ENCODE measurements at regions not wholly inside any gene's neighbourhood (a gene's known extent, or its start where the extent isn't known, plus 50 kb on each side); places are given as distances from the start of the nearest gene placed in this dataset.
"Not testable (repeated sequence)": the region's sequence is repeated elsewhere in the genome, so short reads cannot be mapped to it uniquely, and the experiment has no call there.

DNA sequence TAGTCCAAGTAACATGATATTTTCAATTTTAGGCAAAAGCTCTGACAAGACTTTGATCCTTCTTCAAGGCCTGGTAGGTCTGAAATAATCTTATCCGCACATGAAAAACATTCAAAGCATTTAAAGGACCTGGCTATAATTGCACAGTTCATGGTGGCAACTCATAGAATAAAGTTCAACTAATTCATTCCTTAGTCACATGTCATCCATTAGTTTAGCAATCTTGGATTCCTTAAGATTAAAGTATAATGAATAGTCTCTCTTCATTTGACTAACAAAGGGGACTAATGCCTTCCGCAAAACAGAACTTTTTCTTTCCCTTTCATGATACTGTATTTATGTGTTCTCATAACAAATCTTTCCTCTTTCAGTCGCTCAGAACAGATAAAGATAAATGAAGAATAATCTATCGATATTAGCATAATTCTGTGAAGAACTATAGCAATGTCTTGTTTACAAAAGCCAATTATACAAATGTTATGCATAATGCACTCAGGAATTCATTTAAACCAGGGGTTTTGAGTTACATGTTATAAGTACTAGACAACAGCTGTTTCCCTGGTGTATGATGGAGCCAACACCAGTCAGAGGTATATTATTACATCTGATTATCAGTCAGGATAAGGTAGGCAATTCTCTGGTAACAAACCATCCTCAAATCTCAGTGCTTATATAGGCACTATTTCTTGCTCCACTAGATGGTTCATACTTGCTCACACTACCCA, 172.5 kb downstream of the POTEB3 start:
- no peaks in the 10 kb centered on the region for H3K36me3 ChIP-seq (replicated peaks in 1 of 2; ENCODE audit: insufficient read depth in 1 of 2, low read depth in 2 of 2)
- ATAC-seq = no peak
- WGBS, 2 donors = 76 to 77% methylated on average over 4 of the region's 4 CpGs
- no peaks in the 10 kb centered on the region for H3K9me3 ChIP-seq
- no peak for DNase-seq
- no peaks in the 10 kb centered on the region for H3K4me1 ChIP-seq
- H3K27me3 ChIP-seq = no peaks in the 10 kb centered on the region
- H3K4me3 ChIP-seq = no peak overlapping the region
- intact Hi-C loops (cut with DNase I) = no loop called here
- TF ChIP-seq, protein P1, sequence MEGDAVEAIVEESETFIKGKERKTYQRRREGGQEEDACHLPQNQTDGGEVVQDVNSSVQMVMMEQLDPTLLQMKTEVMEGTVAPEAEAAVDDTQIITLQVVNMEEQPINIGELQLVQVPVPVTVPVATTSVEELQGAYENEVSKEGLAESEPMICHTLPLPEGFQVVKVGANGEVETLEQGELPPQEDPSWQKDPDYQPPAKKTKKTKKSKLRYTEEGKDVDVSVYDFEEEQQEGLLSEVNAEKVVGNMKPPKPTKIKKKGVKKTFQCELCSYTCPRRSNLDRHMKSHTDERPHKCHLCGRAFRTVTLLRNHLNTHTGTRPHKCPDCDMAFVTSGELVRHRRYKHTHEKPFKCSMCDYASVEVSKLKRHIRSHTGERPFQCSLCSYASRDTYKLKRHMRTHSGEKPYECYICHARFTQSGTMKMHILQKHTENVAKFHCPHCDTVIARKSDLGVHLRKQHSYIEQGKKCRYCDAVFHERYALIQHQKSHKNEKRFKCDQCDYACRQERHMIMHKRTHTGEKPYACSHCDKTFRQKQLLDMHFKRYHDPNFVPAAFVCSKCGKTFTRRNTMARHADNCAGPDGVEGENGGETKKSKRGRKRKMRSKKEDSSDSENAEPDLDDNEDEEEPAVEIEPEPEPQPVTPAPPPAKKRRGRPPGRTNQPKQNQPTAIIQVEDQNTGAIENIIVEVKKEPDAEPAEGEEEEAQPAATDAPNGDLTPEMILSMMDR (IDR thresholded peaks at IDR 0.05) = no peak
- no peak for TF ChIP-seq POLR2A (IDR thresholded peaks at IDR 0.05)
- no peak overlapping the region for H3K27ac ChIP-seq

GRCh38 chr15:21267226-21267625, 173.1 kb downstream of the POTEB3 start:
- no peak for DNase-seq
- no peak for TF ChIP-seq POLR2A (IDR thresholded peaks at IDR 0.05)
- TF ChIP-seq, protein P1 (IDR thresholded peaks at IDR 0.05) = no peak
- WGBS, 2 donors = 17 to 19% methylated on average over 2 of the region's 2 CpGs
- intact Hi-C loops (cut with DNase I) = no loop called here
- no peak overlapping the region for H3K4me3 ChIP-seq
- no peaks in the 10 kb centered on the region for H3K36me3 ChIP-seq (replicated peaks in 1 of 2; ENCODE audit: insufficient read depth in 1 of 2, low read depth in 2 of 2)
- no peak for ATAC-seq
- no peaks in the 10 kb centered on the region for H3K9me3 ChIP-seq
- no peaks in the 10 kb centered on the region for H3K4me1 ChIP-seq
- no peaks in the 10 kb centered on the region for H3K27me3 ChIP-seq
- no peak overlapping the region for H3K27ac ChIP-seq

DNA sequence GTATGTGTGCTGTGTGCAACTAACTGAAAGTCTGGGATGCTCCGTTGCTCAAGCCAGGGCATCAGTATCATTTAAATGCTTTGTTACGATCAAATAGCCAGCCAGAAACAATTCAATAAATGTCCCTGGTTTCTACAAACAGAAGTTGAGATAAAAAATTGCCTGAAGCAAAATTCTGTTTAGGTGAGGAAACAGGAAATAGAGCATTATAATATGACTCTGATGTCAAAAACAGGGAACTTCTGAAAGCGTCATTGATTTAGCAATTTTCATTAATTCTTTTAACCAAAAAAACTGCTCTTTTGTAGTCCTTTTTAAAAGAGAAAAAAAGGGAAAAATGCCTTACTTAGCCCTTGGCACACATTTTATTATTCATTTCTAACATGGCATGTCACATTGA, 174.7 kb downstream of the POTEB3 start:
- H3K4me3 ChIP-seq; H3K27ac ChIP-seq; H3K9me3 ChIP-seq; H3K27me3 ChIP-seq; DNase-seq; intact Hi-C loops (cut with DNase I); H3K36me3 ChIP-seq (replicated peaks in 1 of 2; ENCODE audit: insufficient read depth in 1 of 2, low read depth in 2 of 2); H3K4me1 ChIP-seq; ATAC-seq: not testable (repeated sequence)
- WGBS, 2 donors = 54 to 57% methylated on average over 3 of the region's 3 CpGs

- TF ChIP-seq POLR2A (IDR thresholded peaks at IDR 0.05) = no peak
- TF ChIP-seq, protein P1 (IDR thresholded peaks at IDR 0.05) = no peak
- H3K27me3 ChIP-seq = no peaks in the 10 kb centered on the region
- H3K4me1 ChIP-seq = no peaks in the 10 kb centered on the region
- no peaks in the 10 kb centered on the region for H3K36me3 ChIP-seq (replicated peaks in 1 of 2; ENCODE audit: insufficient read depth in 1 of 2, low read depth in 2 of 2)
- intact Hi-C loops (cut with DNase I) = no loop called here
- 66 to 71% methylated on average over 12 of the region's 12 CpGs for WGBS, 2 donors
- no peak overlapping the region for H3K27ac ChIP-seq
- ATAC-seq = no peak
- no peak overlapping the region for H3K4me3 ChIP-seq
- no peaks in the 10 kb centered on the region for H3K9me3 ChIP-seq
- DNase-seq = no peak
These were observed 177.4 kb downstream of the POTEB3 start for GRCh38 chr15:21262851-21263425.

- WGBS, 2 donors = 79 to 82% methylated on average over 29 to 30 of the region's 30 CpGs
- intact Hi-C loops (cut with DNase I) = no loop called here
- H3K4me3 ChIP-seq = no peak overlapping the region
- no peaks in the 10 kb centered on the region for H3K36me3 ChIP-seq (replicated peaks in 1 of 2; ENCODE audit: insufficient read depth in 1 of 2, low read depth in 2 of 2)
- H3K9me3 ChIP-seq = no peaks in the 10 kb centered on the region
- DNase-seq (peak in 1 of 4 donors; percentile 13), ATAC-seq (no peak)
- no peaks in the 10 kb centered on the region for H3K4me1 ChIP-seq
- no peaks in the 10 kb centered on the region for H3K27me3 ChIP-seq
- TF ChIP-seq, protein P1 (IDR thresholded peaks at IDR 0.05) = no peak
- TF ChIP-seq POLR2A (IDR thresholded peaks at IDR 0.05) = no peak
- no peak overlapping the region for H3K27ac ChIP-seq
These were observed 178.1 kb downstream of the POTEB3 start for GRCh38 chr15:21261965-21262850.

Measured in body of pancreas (tissue), 4 donors.